Nephron progenitor cell (in vitro differentiated cells): ENCODE measurements at regions not wholly inside any gene's neighbourhood (a gene's known extent, or its start where the extent isn't known, plus 50 kb on each side); places are given as distances from the start of the nearest gene placed in this dataset.
A peak's percentile ranks its signal among the peaks of the same experiment; 100 is the strongest.

Experiments
- DNase-seq: peaks from one replicate; pipeline ENCODE4 v3.0.0; 2021
- H3K27ac Mint-ChIP-seq: 2 replicates; pipeline ENCODE4 v1.8.0; 2021; ENCODE audit warnings: mild to moderate bottlenecking, moderate library complexity, mixed read lengths
- H3K27me3 Mint-ChIP-seq: 2 replicates; pipeline ENCODE4 v1.8.0; 2021; ENCODE audit warnings: mild to moderate bottlenecking, low read depth, mixed read lengths; ENCODE audit not compliant: poor library complexity
- H3K36me3 Mint-ChIP-seq: 2 replicates; pipeline ENCODE4 v1.8.0; 2021; ENCODE audit warnings: low read depth, mixed read lengths
- H3K4me1 Mint-ChIP-seq: 2 replicates; pipeline ENCODE4 v1.8.0; 2021; ENCODE audit warnings: mixed read lengths
- H3K4me3 Mint-ChIP-seq: 2 replicates; pipeline ENCODE4 v1.8.0; 2021; ENCODE audit warnings: mild to moderate bottlenecking, moderate library complexity, mixed read lengths
- H3K9me3 Mint-ChIP-seq: 2 replicates; pipeline ENCODE4 v1.8.0; 2021; ENCODE audit warnings: mild to moderate bottlenecking, moderate library complexity, mixed read lengths
- TF ChIP-seq, protein P1 (sequence below): fragments of 200-600 bp; sonication (generic); IDR thresholded peaks from 2 replicates; pipeline ENCODE4 v1.5.0; 2021; ENCODE audit warnings: antibody characterized with exemption

GRCh38 chrX:106397788-106398538, 213.8 kb upstream of the RADX start:
- no peaks in the 10 kb centered on the region for H3K36me3 Mint-ChIP-seq

GRCh38 chrX:106401965-106402559, 209.7 kb upstream of the RADX start:
- Mint-ChIP-seq H3K36me3 (no peaks in the 10 kb centered on the region), H3K27me3 (no peaks in the 10 kb centered on the region), H3K27ac (no peak overlapping the region), H3K4me3 (no peak overlapping the region), H3K4me1 (peaks cover 8% of the 10 kb centered on the region), H3K9me3 (peaks cover 37% of the 10 kb centered on the region)
- TF ChIP-seq, protein P1, sequence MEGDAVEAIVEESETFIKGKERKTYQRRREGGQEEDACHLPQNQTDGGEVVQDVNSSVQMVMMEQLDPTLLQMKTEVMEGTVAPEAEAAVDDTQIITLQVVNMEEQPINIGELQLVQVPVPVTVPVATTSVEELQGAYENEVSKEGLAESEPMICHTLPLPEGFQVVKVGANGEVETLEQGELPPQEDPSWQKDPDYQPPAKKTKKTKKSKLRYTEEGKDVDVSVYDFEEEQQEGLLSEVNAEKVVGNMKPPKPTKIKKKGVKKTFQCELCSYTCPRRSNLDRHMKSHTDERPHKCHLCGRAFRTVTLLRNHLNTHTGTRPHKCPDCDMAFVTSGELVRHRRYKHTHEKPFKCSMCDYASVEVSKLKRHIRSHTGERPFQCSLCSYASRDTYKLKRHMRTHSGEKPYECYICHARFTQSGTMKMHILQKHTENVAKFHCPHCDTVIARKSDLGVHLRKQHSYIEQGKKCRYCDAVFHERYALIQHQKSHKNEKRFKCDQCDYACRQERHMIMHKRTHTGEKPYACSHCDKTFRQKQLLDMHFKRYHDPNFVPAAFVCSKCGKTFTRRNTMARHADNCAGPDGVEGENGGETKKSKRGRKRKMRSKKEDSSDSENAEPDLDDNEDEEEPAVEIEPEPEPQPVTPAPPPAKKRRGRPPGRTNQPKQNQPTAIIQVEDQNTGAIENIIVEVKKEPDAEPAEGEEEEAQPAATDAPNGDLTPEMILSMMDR: no peak
- DNase-seq: no peak

More at GRCh38 chrX:106397788-106398538, 213.8 kb upstream of the RADX start:
- H3K4me3 Mint-ChIP-seq: no peak overlapping the region
- TF ChIP-seq, protein P1: peak; percentile 7
- no peak overlapping the region for H3K27ac Mint-ChIP-seq
- no peaks in the 10 kb centered on the region for H3K4me1 Mint-ChIP-seq
- no peaks in the 10 kb centered on the region for H3K27me3 Mint-ChIP-seq
- no peak for DNase-seq
- peaks cover 18% of the 10 kb centered on the region for H3K9me3 Mint-ChIP-seq

- Mint-ChIP-seq H3K27ac (no peak overlapping the region), H3K36me3 (no peaks in the 10 kb centered on the region), H3K4me3 (no peak overlapping the region), H3K27me3 (no peaks in the 10 kb centered on the region), H3K4me1 (peaks cover 8% of the 10 kb centered on the region), H3K9me3 (peaks cover 51% of the 10 kb centered on the region)
- DNase-seq: no peak
- TF ChIP-seq, protein P1: no peak
These were observed 207.3 kb upstream of the RADX start for GRCh38 chrX:106404512-106404911.

DNA sequence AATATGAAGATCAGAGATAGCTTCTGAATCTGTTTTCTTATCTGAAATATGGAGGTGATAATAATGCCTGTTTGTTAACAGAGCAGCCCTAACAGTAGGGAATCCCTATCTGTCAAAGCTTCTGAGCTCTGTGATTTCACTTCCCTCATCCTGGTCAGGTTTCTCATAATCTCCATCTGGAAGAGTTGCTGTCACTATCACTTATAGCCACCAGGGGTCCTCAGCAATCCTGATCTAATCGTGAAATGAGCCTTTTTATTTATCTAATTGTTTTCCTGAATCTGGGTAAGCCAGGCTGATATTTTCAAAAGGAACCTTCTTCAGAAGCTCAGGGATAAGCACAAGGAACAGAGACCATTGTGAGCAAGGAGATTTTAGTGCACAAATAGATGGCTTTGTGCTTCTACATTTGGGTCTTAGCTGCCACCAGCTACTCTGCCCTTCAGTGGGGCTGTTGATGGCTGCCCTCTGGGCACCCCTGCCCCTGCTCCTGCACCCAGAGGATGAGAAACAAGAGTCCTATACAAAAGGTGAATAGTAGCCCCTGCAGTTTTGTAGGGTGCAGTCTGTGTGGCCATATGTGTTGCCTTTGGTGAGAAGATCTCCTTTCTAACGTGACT, 196.4 kb upstream of the RADX start:
- H3K27ac Mint-ChIP-seq: no peak overlapping the region
- peak; percentile 8 for DNase-seq
- H3K27me3 Mint-ChIP-seq: peaks cover 8% of the 10 kb centered on the region
- H3K4me3 Mint-ChIP-seq: no peak overlapping the region
- peaks cover 17% of the 10 kb centered on the region for H3K9me3 Mint-ChIP-seq
- TF ChIP-seq, protein P1: peak; percentile 62
- H3K4me1 Mint-ChIP-seq: no peaks in the 10 kb centered on the region
- no peaks in the 10 kb centered on the region for H3K36me3 Mint-ChIP-seq

DNA sequence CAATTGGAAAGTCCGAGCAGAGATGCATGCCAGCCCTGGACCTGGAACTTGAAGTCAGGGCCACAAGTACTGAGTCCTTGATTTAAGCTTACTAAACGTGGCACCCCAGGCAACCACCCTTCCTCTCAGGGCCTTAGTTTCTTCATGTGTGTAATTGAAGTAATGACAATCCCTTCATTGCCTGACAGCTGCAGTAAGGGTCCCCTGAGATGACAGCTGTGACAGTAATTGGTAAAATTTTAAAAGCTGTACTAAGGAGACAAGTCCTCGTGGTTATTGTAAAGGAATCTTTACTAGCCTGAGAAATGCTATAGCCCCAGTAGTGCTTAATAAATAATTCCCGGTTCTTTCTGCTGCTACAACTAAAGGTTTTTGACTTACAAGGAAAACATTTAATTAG, 175.1 kb upstream of the RADX start:
- Mint-ChIP-seq H3K27me3 (peaks cover 4% of the 10 kb centered on the region), H3K27ac (no peak overlapping the region), H3K4me3 (no peak overlapping the region), H3K4me1 (peaks cover 7% of the 10 kb centered on the region), H3K9me3 (peaks cover 33% of the 10 kb centered on the region), H3K36me3 (no peaks in the 10 kb centered on the region)
- TF ChIP-seq, protein P1: no peak
- no peak for DNase-seq
